ENCODE measurements at regions not wholly inside any gene's neighbourhood (a gene's known extent, or its start where the extent isn't known, plus 50 kb on each side); places are given as distances from the start of the nearest gene placed in this dataset.

DNA sequence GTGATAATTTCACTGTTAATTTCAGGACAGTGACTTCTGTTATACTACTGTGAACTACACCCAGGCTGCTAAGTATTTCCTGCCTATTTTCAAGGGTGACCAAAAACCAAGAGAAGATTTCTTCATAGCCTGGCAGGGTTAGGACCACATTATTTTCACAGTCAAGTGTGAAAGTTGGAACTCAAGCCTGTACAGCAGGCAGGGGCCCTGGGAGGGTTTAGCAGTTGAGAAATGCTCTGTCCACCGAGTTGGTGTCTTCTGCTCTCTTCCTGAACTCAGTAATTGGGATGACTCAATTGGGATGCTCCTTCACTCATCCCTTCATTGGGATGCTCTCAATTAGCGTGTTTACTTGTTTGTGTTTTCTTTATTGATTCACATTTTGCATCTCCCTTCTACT is 347.3 kb upstream of the CDH11 start:
- no peak overlapping the region for H3K4me3 ChIP-seq (ENCODE audit: low read depth, low read length)
- TF ChIP-seq, protein P1, sequence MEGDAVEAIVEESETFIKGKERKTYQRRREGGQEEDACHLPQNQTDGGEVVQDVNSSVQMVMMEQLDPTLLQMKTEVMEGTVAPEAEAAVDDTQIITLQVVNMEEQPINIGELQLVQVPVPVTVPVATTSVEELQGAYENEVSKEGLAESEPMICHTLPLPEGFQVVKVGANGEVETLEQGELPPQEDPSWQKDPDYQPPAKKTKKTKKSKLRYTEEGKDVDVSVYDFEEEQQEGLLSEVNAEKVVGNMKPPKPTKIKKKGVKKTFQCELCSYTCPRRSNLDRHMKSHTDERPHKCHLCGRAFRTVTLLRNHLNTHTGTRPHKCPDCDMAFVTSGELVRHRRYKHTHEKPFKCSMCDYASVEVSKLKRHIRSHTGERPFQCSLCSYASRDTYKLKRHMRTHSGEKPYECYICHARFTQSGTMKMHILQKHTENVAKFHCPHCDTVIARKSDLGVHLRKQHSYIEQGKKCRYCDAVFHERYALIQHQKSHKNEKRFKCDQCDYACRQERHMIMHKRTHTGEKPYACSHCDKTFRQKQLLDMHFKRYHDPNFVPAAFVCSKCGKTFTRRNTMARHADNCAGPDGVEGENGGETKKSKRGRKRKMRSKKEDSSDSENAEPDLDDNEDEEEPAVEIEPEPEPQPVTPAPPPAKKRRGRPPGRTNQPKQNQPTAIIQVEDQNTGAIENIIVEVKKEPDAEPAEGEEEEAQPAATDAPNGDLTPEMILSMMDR (IDR thresholded peaks at IDR 0.05; ENCODE audit: low read depth, low read length): no peak

DNA sequence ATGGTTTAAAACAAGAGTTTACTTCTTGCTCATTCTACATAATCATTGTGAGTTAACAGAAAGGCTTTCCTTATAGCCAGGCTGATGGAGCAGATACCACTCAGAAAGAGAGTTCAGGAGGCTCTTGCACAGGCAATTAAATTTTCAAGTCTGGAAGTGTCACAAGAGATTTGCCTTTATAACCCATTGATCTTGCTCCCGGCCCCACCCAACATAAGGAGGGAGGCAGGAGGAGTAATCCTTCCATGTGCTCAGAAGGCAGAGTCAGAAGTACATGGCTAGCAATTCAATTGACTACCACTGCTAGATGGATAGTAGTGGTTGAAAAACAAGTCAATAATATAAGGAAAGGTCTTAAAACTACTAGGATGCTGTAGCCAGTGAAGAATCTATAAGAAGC is 346.3 kb upstream of the CDH11 start:
- TF ChIP-seq, protein P1 (IDR thresholded peaks at IDR 0.05; ENCODE audit: low read depth, low read length): no peak
- H3K4me3 ChIP-seq (ENCODE audit: low read depth, low read length): no peak overlapping the region

DNA sequence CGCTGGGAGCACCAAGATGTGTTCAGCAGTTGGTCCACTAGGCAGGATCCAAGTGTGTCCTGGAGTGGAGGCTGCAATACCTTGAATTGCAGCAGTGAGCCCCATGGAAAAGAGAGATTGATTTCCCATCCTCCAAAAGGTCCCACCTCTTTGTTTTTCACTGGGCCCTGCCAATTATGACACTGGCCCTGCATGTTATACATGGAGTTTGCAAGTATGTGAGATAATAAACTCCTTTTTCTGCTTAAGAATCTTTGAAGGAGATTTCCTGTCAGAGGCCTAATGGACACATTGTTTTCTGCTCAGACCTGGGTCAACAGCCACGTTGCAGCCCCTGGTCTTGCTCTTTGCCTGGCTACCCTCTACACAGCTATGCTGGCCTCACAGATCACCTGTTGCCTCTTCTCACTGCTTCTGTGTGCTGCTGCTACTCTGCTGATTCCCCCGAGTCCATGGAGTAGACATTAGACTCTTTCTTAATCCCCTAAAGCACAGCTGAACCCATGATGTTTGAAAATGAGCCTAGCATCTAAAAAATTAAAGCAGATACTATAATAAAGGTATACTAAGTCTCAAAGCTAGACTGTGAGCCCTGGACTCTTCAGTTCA is 341.9 kb upstream of the CDH11 start:
- TF ChIP-seq, protein P1 (IDR thresholded peaks at IDR 0.05; ENCODE audit: low read depth, low read length): no peak

DNA sequence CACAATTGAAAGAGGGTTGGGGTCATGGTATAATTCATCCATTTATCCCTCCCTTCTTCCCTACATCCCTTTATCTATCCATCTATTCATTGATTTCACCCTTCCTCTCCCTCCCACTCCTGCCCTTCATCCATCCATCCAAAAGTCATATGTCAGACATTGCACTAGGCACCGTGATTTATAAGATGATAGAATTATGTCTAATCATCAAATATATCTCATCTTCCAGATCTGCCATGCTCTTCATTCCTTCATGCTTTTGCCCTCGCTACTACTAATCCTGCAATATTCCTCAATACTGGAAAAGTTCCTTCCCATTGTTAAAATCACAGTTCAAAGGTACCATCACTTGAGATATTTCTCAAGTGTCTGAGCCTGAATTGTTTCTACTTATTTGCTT is 335.2 kb upstream of the CDH11 start:
- TF ChIP-seq, protein P1 (IDR thresholded peaks at IDR 0.05; ENCODE audit: low read depth, low read length): no peak
- H3K4me3 ChIP-seq (ENCODE audit: low read depth, low read length): no peak overlapping the region

More for the DNA sequence above, 341.9 kb upstream of the CDH11 start:
- H3K4me3 ChIP-seq (ENCODE audit: low read depth, low read length): no peak overlapping the region

DNA sequence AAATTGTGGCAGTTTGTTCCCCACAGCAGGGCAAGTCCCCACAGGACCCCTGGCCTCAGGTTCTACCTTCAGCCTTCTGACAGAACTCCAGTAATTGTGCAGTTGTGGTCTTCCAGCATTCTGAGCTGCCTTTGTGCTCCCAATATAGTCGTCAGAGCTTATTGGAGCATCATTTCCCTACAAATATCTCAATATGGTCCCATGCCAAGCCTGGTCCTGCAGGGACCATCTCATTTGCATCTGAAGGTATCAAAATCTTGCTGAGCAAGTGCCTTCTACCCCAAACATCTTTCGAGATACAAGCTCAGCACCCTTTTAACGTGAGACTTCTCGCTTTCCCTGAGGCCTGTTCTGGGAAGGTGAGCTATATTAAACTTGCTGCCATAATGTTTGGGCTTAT is 333.9 kb upstream of the CDH11 start:
- H3K4me3 ChIP-seq (ENCODE audit: low read depth, low read length): no peak overlapping the region
- TF ChIP-seq, protein P1 (IDR thresholded peaks at IDR 0.05; ENCODE audit: low read depth, low read length): no peak

DNA sequence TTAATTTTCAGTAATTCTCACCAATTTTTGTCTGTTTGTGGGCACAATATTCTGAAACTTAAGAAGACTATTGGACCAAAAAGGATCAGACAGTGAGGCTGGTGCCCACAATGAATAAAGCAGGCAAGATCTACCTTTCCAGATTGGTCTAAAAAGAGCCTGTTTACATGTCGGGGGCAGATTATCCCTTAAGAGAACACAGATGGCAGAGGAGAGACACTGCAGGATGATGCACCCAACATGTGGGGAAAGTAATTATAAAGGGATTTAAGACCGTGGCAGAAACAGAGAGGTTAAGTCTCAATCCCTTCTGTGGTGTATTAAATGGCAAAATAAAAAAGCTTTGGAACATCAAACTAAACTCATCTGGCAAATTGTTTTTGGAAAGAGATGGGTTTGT is 331.8 kb upstream of the CDH11 start:
- TF ChIP-seq, protein P1 (IDR thresholded peaks at IDR 0.05; ENCODE audit: low read depth, low read length): no peak

DNA sequence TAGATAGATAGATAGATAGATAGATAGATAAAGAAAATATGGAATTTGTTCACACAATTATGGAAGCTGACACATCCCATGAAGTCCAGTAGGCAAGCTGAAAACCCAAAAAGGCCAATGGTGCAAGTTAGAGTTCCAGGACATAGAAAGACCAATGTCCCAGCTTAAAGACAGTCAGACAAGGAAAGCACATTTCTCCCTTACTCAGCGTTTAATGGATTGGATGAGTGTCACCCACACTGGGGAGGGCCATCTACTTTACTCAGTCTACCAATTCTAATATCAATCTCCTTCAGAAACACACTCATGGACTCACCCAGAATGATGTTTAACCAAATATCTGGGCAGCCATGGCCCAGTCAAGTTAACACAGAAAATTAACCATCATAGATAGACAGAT is 327.7 kb upstream of the CDH11 start:
- no peak overlapping the region for H3K4me3 ChIP-seq (ENCODE audit: low read depth, low read length)
- TF ChIP-seq, protein P1 (IDR thresholded peaks at IDR 0.05; ENCODE audit: low read depth, low read length): no peak

More for the DNA sequence above, 331.8 kb upstream of the CDH11 start:
- no peak overlapping the region for H3K4me3 ChIP-seq (ENCODE audit: low read depth, low read length)
